SK-N-SH (cell line): ENCODE measurements at regions not wholly inside any gene's neighbourhood (a gene's known extent, or its start where the extent isn't known, plus 50 kb on each side); places are given as distances from the start of the nearest gene placed in this dataset.

Source experiments
- CTCF ChIA-PET: fragments of 300-600, 350-600 bp; formaldehyde crosslinking; extraction: SDS; loops from one replicate; lab custom pipeline; 2021; lab: Yijun Ruan, JAX
- POLR2A ChIA-PET: fragments of 350-600 bp; sonication (Branson Sonifier 250); formaldehyde crosslinking; extraction: SDS; loops from one replicate; lab custom pipeline; 2020; ENCODE audit warnings: antibody characterized with exemption, inconsistent platforms; lab: Yijun Ruan, JAX
- DNase-seq: peaks from one replicate; pipeline ENCODE4 v3.0.0; 2012
- H2AFZ ChIP-seq: fragments of 200-600 bp; sonication (generic); 2 replicates; pipeline ENCODE4 v1.8.1; 2016; ENCODE audit warnings: antibody characterized with exemption, mild to moderate bottlenecking, low read depth
- H3F3A ChIP-seq: fragments of 200-600 bp; sonication (generic); replicated peaks from 2 replicates; pipeline ENCODE3; 2016; ENCODE audit warnings: antibody characterized with exemption, mild to moderate bottlenecking; ENCODE audit not compliant: insufficient read depth
- H3K27ac ChIP-seq, 2 experiments: fragments of 200-500 bp in 1 of 2; fragments of 200-600 bp in 1 of 2; sonication (Bioruptor generic) in 1 of 2; sonication (generic), shearing (Covaris generic) in 1 of 2; 2 replicates each; pipeline versions ENCODE4 v1.5.1 to v1.6.1; 2014 to 2016; ENCODE audit warnings: low read depth in 2 of 2, inconsistent platforms in 1 of 2, low read length in 1 of 2, mild to moderate bottlenecking in 1 of 2, mixed read lengths in 1 of 2
- H3K27me3 ChIP-seq: fragments of 200-600 bp; sonication (generic), shearing (Covaris generic); 2 replicates; pipeline ENCODE4 v1.6.1; 2016; ENCODE audit warnings: mixed run types; ENCODE audit not compliant: insufficient read depth
- H3K36me3 ChIP-seq, 2 experiments: fragments of 200-500 bp in 1 of 2; fragments of 200-600 bp in 1 of 2; sonication (Bioruptor generic) in 1 of 2; sonication (generic) in 1 of 2; replicated peaks in 1 of 2; 2 replicates each; pipeline versions ENCODE3 to v1.5.1; 2014 to 2016; ENCODE audit warnings: low read length in 1 of 2, mild to moderate bottlenecking in 1 of 2; ENCODE audit not compliant: insufficient read depth in 2 of 2, control insufficient read depth in 1 of 2
- H3K4me1 ChIP-seq, 2 experiments: fragments of 200-500 bp in 1 of 2; fragments of 200-600 bp in 1 of 2; sonication (Bioruptor generic) in 1 of 2; sonication (generic), shearing (Covaris generic) in 1 of 2; 2 replicates each; pipeline versions ENCODE4 v1.5.1 to v1.6.1; 2014 to 2016; ENCODE audit warnings: low read depth in 1 of 2, low read length in 1 of 2, mixed run types in 1 of 2; ENCODE audit not compliant: insufficient read depth in 2 of 2, control insufficient read depth in 1 of 2
- H3K4me2 ChIP-seq: fragments of 200-600 bp; sonication (generic), shearing (Covaris generic); 2 replicates; pipeline ENCODE4 v1.6.1; 2017; ENCODE audit warnings: mixed run types
- H3K4me3 ChIP-seq, 2 experiments: fragments of 200-500 bp in 1 of 2; fragments of 200-600 bp in 1 of 2; sonication (Bioruptor generic) in 1 of 2; sonication (generic), shearing (Covaris generic) in 1 of 2; 2 replicates each; pipeline versions ENCODE4 v1.5.1 to v1.8.1; 2014 to 2016; ENCODE audit warnings: low read depth in 2 of 2, inconsistent platforms in 1 of 2, low read length in 1 of 2, mild to moderate bottlenecking in 1 of 2, mixed read lengths in 1 of 2, moderate library complexity in 1 of 2
- H3K79me2 ChIP-seq: fragments of 200-600 bp; sonication (generic); 2 replicates; pipeline ENCODE4 v1.8.1; 2017; ENCODE audit warnings: mild to moderate bottlenecking; ENCODE audit not compliant: insufficient read depth
- H3K9ac ChIP-seq: fragments of 200-600 bp; sonication (generic); 2 replicates; pipeline ENCODE4 v1.6.1; 2017; ENCODE audit warnings: mixed run types
- H3K9me2 ChIP-seq: fragments of 200-600 bp; sonication (generic); 2 replicates; pipeline ENCODE4 v1.6.1; 2017; ENCODE audit warnings: mixed run types
- H3K9me3 ChIP-seq: fragments of 200-600 bp; sonication (generic); 2 replicates; pipeline ENCODE4 v1.6.1; 2017; ENCODE audit warnings: mixed run types, mild to moderate bottlenecking, moderate library complexity
- H4K20me1 ChIP-seq: fragments of 200-600 bp; sonication (generic); 2 replicates; pipeline ENCODE4 v1.6.1; 2017; ENCODE audit warnings: mild to moderate bottlenecking, mixed run types; ENCODE audit not compliant: insufficient read depth
- CHD2 ChIP-seq: fragments of 150-350 bp; IDR thresholded peaks from 2 replicates; pipeline ENCODE4 v1.6.1; 2018; ENCODE audit warnings: low read length; ENCODE audit not compliant: partially characterized antibody
- ELF1 ChIP-seq: IDR thresholded peaks from 2 replicates; pipeline ENCODE4 v1.4.0; 2012
- EP300 ChIP-seq, 2 experiments: IDR thresholded peaks; 2 replicates each; pipeline versions ENCODE4 v1.4.0 to v1.6.1; 2012; ENCODE audit warnings: borderline replicate concordance in 1 of 2, low read depth in 1 of 2, low read length in 1 of 2
- FOSL2 ChIP-seq: IDR thresholded peaks from 2 replicates; pipeline ENCODE4 v1.4.0; 2012; ENCODE audit warnings: low read depth, mild to moderate bottlenecking, moderate library complexity, borderline replicate concordance
- GABPA ChIP-seq: IDR thresholded peaks from 2 replicates; pipeline ENCODE4 v1.4.0; 2012; ENCODE audit warnings: low read depth, mild to moderate bottlenecking
- GATA2 ChIP-seq: sonication (generic); formaldehyde crosslinking; IDR thresholded peaks from 2 replicates; pipeline ENCODE4 v1.5.0; 2020; ENCODE audit warnings: mild to moderate bottlenecking, missing genetic modification reagents
- MXI1 ChIP-seq: IDR thresholded peaks from 2 replicates; pipeline ENCODE4 v1.6.1; 2012; ENCODE audit warnings: mild to moderate bottlenecking, low read depth, low read length, improper control_type of control experiment
- NFIC ChIP-seq: IDR thresholded peaks from 2 replicates; pipeline ENCODE4 v1.4.0; 2012; ENCODE audit warnings: borderline replicate concordance
- NRF1 ChIP-seq: IDR thresholded peaks from 2 replicates; pipeline ENCODE4 v1.6.1; 2012; ENCODE audit warnings: low read depth, mild to moderate bottlenecking, low read length
- RXRA ChIP-seq: IDR thresholded peaks from 2 replicates; pipeline ENCODE4 v1.4.0; 2012; ENCODE audit warnings: low read depth, mild to moderate bottlenecking, borderline replicate concordance
- SMC3 ChIP-seq: IDR thresholded peaks from 2 replicates; pipeline ENCODE4 v1.6.1; 2012; ENCODE audit warnings: low read depth, low read length, improper control_type of control experiment
- TEAD4 ChIP-seq: IDR thresholded peaks from 2 replicates; pipeline ENCODE4 v1.4.0; 2012; ENCODE audit warnings: mild to moderate bottlenecking, borderline replicate concordance; ENCODE audit not compliant: insufficient read depth
- USF1 ChIP-seq: IDR thresholded peaks from 2 replicates; pipeline ENCODE4 v1.4.0; 2012; ENCODE audit warnings: low read depth, borderline replicate concordance
- whole genome bisulfite sequencing: methylation state at CpG from one replicate; pipeline ENCODE4 v1.1.6; 2017; ENCODE audit warnings: low lambda C conversion rate; 5-methylcytosine and 5-hydroxymethylcytosine counted together
- TF ChIP-seq, protein P1 (sequence below): fragments of 200-600 bp; sonication (generic); IDR thresholded peaks from 2 replicates; pipeline ENCODE4 v1.6.1; 2017; ENCODE audit warnings: antibody characterized with exemption, mild to moderate bottlenecking, moderate library complexity
- TF ChIP-seq, protein P2 (sequence below): fragments of 150-350 bp; IDR thresholded peaks from 2 replicates; pipeline ENCODE4 v1.6.1; 2017; ENCODE audit warnings: antibody characterized with exemption, low read length, low read depth, borderline replicate concordance
- TF ChIP-seq, protein P3 (sequence below): IDR thresholded peaks from 2 replicates; pipeline ENCODE4; 2012

DNA sequence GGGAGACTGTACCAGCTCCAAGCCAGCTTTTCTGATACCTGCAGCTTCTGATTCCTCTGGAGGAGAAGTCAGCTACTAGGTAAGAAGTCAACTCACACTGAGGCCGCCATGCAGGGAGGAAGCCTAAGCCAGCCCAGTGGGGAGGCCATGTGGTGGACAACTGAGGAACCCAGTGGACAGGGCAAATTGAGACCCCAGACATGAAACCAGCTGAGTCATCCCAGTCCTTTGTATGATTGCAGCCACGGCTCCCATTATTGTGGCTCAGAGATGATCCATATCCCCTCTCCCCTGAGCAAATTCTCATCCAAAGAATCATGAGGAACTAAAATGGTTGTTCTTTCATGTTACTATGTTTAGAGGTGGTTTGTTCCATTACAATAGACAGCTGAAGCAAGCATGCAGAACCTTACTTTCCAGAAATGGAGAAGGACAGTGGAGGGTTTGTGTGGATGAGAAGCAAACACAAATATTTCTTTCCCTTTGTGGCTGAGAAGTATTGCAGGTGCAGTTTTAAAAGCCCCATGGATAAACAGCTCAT, 1147.3 kb upstream of the TMEM132C start:
- H2AFZ ChIP-seq = no peak overlapping the region

More for the DNA sequence above, 1147.3 kb upstream of the TMEM132C start:
- WGBS = 45% methylated on average over 2 of the region's 2 CpGs
- Histone ChIP-seq H3F3A (no peaks in the 10 kb centered on the region), H3K4me2 (no peak overlapping the region), H3K4me3 (no peak overlapping the region), H3K27ac (no peak overlapping the region), H3K9me3 (no peaks in the 10 kb centered on the region), H3K9ac (no peak overlapping the region), H4K20me1 (no peaks in the 10 kb centered on the region), H3K4me1 (peaks cover 0 to 3% of the 10 kb centered on the region in 2 experiments; a peak in 1 of 4 replicates), H3K27me3 (no peaks in the 10 kb centered on the region), H3K36me3 (no peaks in the 10 kb centered on the region), H3K9me2 (no peaks in the 10 kb centered on the region), H3K79me2 (no peaks in the 10 kb centered on the region)
- POLR2A ChIA-PET = no interaction called here
- TF ChIP-seq USF1 (no peak), GABPA (no peak), NRF1 (no peak), FOSL2 (no peak), GATA2 (no peak), TEAD4 (no peak), NFIC (no peak), MXI1 (no peak), SMC3 (no peak), EP300 (IDR thresholded peaks at IDR 0.05; ENCODE audit: borderline replicate concordance in 1 of 2, low read depth in 1 of 2, low read length in 1 of 2) (no peak), CHD2 (no peak), RXRA (no peak), ELF1 (no peak)
- TF ChIP-seq, protein P1, sequence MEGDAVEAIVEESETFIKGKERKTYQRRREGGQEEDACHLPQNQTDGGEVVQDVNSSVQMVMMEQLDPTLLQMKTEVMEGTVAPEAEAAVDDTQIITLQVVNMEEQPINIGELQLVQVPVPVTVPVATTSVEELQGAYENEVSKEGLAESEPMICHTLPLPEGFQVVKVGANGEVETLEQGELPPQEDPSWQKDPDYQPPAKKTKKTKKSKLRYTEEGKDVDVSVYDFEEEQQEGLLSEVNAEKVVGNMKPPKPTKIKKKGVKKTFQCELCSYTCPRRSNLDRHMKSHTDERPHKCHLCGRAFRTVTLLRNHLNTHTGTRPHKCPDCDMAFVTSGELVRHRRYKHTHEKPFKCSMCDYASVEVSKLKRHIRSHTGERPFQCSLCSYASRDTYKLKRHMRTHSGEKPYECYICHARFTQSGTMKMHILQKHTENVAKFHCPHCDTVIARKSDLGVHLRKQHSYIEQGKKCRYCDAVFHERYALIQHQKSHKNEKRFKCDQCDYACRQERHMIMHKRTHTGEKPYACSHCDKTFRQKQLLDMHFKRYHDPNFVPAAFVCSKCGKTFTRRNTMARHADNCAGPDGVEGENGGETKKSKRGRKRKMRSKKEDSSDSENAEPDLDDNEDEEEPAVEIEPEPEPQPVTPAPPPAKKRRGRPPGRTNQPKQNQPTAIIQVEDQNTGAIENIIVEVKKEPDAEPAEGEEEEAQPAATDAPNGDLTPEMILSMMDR = no peak
- TF ChIP-seq, protein P2, sequence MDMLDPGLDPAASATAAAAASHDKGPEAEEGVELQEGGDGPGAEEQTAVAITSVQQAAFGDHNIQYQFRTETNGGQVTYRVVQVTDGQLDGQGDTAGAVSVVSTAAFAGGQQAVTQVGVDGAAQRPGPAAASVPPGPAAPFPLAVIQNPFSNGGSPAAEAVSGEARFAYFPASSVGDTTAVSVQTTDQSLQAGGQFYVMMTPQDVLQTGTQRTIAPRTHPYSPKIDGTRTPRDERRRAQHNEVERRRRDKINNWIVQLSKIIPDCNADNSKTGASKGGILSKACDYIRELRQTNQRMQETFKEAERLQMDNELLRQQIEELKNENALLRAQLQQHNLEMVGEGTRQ = no peak
- TF ChIP-seq, protein P3, sequence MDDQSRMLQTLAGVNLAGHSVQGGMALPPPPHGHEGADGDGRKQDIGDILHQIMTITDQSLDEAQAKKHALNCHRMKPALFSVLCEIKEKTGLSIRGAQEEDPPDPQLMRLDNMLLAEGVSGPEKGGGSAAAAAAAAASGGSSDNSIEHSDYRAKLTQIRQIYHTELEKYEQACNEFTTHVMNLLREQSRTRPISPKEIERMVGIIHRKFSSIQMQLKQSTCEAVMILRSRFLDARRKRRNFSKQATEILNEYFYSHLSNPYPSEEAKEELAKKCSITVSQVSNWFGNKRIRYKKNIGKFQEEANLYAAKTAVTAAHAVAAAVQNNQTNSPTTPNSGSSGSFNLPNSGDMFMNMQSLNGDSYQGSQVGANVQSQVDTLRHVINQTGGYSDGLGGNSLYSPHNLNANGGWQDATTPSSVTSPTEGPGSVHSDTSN = no peak
- CTCF ChIA-PET = interaction anchor here (1.4 to 4.0 kb wide), 2 partner anchors 11 to 174 kb away, joined by 6 to 26 read pairs; no protein-coding TSS in a partner anchor
- no peak for DNase-seq
